ENCODE measurements at regions not wholly inside any gene's neighbourhood (a gene's known extent, or its start where the extent isn't known, plus 50 kb on each side); places are given as distances from the start of the nearest gene placed in this dataset.

- H3K9ac ChIP-seq (ENCODE audit: insufficient read depth in 1 of 2, low read depth in 2 of 2, low read length in 2 of 2), result no peak overlapping the region
- no peaks in the 10 kb centered on the region for H3K9me3 ChIP-seq (replicated peaks; ENCODE audit: control insufficient read depth, insufficient read depth, low read depth, low read length)
- intact Hi-C loops (cut with micrococcal nuclease) (no loop called here), in situ Hi-C loops (cut with MboI) (no loop called here)
- H3K27me3 ChIP-seq (ENCODE audit: control insufficient read depth in 2 of 2, insufficient read depth in 2 of 2, low read length in 2 of 2), result no peaks in the 10 kb centered on the region; a peak in 2 of 5 replicates
- no peaks in the 10 kb centered on the region for H4K20me1 ChIP-seq (replicated peaks; ENCODE audit: control insufficient read depth, insufficient read depth, low read length)
- H3K9me1 ChIP-seq (ENCODE audit: control insufficient read depth, insufficient read depth, low read length), result no peaks in the 10 kb centered on the region
- ATAC-seq (peak; percentile 47), FAIRE-seq (no peak), DNase-seq (ENCODE audit: extremely low read depth in 1 of 4, low spot score in 3 of 4) (peak in 3 of 4 experiments; percentile 4 to 48 (median 5))
- H3K79me2 ChIP-seq (ENCODE audit: control insufficient read depth, insufficient read depth, low read length), result no peaks in the 10 kb centered on the region
- peak overlapping the region; percentile 4; the same call in 1 of the 2 replicates for H2AFZ ChIP-seq (ENCODE audit: low read depth, low read length)
- no peak overlapping the region for H3K4me2 ChIP-seq (ENCODE audit: insufficient read depth, low read length)
- H3K27ac ChIP-seq (ENCODE audit: extremely low read depth, low read depth, low read length), result no peak overlapping the region
- H3K36me3 ChIP-seq (ENCODE audit: control insufficient read depth, insufficient read depth, low read length), result no peaks in the 10 kb centered on the region
- ChIA-PET CTCF (ENCODE audit: low intra/inter-chr PET ratio) (no interaction called here), POLR2A (interaction anchor here (2.0 to 2.2 kb wide), 2 partner anchors 8 to 14 kb away, joined by 6 to 7 read pairs; no protein-coding TSS in a partner anchor)
- H3K4me3 ChIP-seq, result no peak overlapping the region
- no TSS peak for BruUV-seq (replicated peaks)
- H3K4me1 ChIP-seq (replicated peaks in 1 of 2; ENCODE audit: control insufficient read depth in 2 of 2, insufficient read depth in 2 of 2, low read length in 2 of 2), result peaks cover 0 to 4% of the 10 kb centered on the region in 2 experiments; a peak in 3 of 5 replicates
- WGBS (ENCODE audit: insufficient coverage, low coverage, missing lambda C conversion rate), result 5% methylated on average over 3 of the region's 3 CpGs
- TF ChIP-seq FOXA3 (CRISPR knock-in tag; conservative IDR thresholded peaks at IDR 0.05 in 1 of 2, IDR thresholded peaks at IDR 0.05 in 1 of 2) (no peak), TFE3 (CRISPR knock-in tag; IDR thresholded peaks at IDR 0.05) (no peak), ZNF143 (CRISPR knock-in tag; IDR thresholded peaks at IDR 0.05) (no peak), ATF1 (CRISPR knock-in tag; IDR thresholded peaks at IDR 0.05) (no peak), ATF1 (tag; IDR thresholded peaks at IDR 0.05) (no peak), AFF1 (IDR thresholded peaks at IDR 0.05; ENCODE audit: low read depth in 1 of 2, partially characterized antibody in 2 of 2) (no peak), ZNF316 (IDR thresholded peaks at IDR 0.05) (no peak), ZNF318 (IDR thresholded peaks at IDR 0.05; ENCODE audit: borderline replicate concordance in 1 of 2, low read depth in 1 of 2) (no peak), ZNF165 (CRISPR knock-in tag; IDR thresholded peaks at IDR 0.05; ENCODE audit: borderline replicate concordance) (no peak)
Measured at GRCh38 chr13:108000998-108001397, 214.3 kb downstream of the LIG4 start.

Measured in K562 (cell line).